ENCODE measurements at regions not wholly inside any gene's neighbourhood (a gene's known extent, or its start where the extent isn't known, plus 50 kb on each side); places are given as distances from the start of the nearest gene placed in this dataset.

- TF ChIP-seq CTCF (IDR thresholded peaks at IDR 0.05) (no peak), POLR2A (IDR thresholded peaks at IDR 0.05) (no peak)
These were observed 334.0 kb downstream of the STIM2 start for GRCh38 chr4:27194599-27195176.
